Body of pancreas (tissue), 4 donors: ENCODE measurements at regions not wholly inside any gene's neighbourhood (a gene's known extent, or its start where the extent isn't known, plus 50 kb on each side); places are given as distances from the start of the nearest gene placed in this dataset.

Experiments
- POLR2A ChIP-seq, 3 donors: fragments of 450-650 bp; IDR thresholded peaks; one replicate each; pipeline ENCODE4 v1.6.1; 2016; ENCODE audit warnings: antibody characterized with exemption in 3 of 3, mild to moderate bottlenecking in 2 of 3
- TF ChIP-seq, protein P1 (sequence below), 7 experiments: fragments of 450-650 bp in 4 of 7; fragments of 200-600 bp in 3 of 7; sonication (generic) in 3 of 7; IDR thresholded peaks; one replicate each; pipeline ENCODE4 v1.5.1; 2016 to 2019; ENCODE audit warnings: antibody characterized with exemption in 7 of 7

DNA sequence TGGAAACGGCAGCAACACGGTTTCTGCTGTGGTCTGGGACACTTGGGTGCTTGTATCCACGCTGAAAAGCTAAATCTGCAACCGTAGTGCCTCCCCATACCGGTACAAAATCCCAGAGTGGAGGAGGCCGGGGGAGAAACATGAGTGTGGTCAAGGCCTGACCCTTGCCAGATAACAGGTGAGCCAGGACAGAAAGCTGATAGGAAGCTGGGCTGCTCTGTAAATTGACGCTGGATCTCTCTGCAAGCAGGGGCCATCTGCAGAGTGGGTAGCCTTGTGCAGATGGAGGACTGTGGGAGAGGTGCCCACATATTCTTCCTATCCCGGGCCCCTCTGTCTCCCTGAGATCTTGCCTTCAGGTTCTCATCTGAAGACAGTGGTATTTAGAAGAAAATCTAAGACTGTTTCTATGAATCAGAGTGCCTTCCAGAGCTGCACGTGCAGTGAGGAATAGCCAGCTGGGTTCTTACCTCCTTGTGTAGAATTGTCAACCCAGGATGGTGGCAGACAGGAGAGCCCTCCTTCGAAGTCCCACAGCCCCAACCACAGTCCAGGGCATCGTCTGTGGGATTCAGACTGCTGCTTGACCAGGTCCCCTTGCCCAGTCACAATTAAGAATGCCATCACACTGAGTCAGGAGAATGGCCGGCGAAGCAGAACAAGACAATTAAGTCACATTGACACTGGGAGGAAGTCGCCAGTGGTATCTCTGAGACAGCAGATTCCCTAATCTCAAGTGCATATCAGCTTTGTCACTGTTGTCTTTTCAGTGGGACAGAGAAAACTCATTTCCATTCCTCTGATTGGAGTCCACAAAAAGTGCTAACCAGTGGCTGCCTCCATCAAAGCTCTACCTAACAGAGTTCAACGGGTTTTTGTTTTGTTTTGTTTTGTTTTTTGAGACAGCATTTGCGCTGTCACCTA lies 100.0 kb upstream of the RIPOR2 start:
- TF ChIP-seq POLR2A (IDR thresholded peaks at IDR 0.05): no peak
- TF ChIP-seq, protein P1, sequence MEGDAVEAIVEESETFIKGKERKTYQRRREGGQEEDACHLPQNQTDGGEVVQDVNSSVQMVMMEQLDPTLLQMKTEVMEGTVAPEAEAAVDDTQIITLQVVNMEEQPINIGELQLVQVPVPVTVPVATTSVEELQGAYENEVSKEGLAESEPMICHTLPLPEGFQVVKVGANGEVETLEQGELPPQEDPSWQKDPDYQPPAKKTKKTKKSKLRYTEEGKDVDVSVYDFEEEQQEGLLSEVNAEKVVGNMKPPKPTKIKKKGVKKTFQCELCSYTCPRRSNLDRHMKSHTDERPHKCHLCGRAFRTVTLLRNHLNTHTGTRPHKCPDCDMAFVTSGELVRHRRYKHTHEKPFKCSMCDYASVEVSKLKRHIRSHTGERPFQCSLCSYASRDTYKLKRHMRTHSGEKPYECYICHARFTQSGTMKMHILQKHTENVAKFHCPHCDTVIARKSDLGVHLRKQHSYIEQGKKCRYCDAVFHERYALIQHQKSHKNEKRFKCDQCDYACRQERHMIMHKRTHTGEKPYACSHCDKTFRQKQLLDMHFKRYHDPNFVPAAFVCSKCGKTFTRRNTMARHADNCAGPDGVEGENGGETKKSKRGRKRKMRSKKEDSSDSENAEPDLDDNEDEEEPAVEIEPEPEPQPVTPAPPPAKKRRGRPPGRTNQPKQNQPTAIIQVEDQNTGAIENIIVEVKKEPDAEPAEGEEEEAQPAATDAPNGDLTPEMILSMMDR (IDR thresholded peaks at IDR 0.05): no peak
